GM13976 (cell line): ENCODE measurements at regions not wholly inside any gene's neighbourhood (a gene's known extent, or its start where the extent isn't known, plus 50 kb on each side); places are given as distances from the start of the nearest gene placed in this dataset.

Source experiments
- DNase-seq: peaks from one replicate; pipeline ENCODE4 v3.0.0; 2012; ENCODE audit warnings: low spot score
- in situ Hi-C: fragments of 300-500 bp; cut with MboI; formaldehyde crosslinking; loops from one replicate; pipeline ENCODE4 v1.12.0; 2022; ENCODE audit warnings: low sequenced_read_pairs, mixed read lengths, inconsistent platforms; ENCODE audit not compliant: unreplicated experiment
- TF ChIP-seq, protein P1 (sequence below): IDR thresholded peaks from 2 replicates; pipeline ENCODE4 v1.5.1; 2012; ENCODE audit warnings: borderline replicate concordance, mild to moderate bottlenecking; ENCODE audit not compliant: insufficient read depth; ENCODE audit errors: extremely low read depth, missing control alignments, control extremely low read depth

DNA sequence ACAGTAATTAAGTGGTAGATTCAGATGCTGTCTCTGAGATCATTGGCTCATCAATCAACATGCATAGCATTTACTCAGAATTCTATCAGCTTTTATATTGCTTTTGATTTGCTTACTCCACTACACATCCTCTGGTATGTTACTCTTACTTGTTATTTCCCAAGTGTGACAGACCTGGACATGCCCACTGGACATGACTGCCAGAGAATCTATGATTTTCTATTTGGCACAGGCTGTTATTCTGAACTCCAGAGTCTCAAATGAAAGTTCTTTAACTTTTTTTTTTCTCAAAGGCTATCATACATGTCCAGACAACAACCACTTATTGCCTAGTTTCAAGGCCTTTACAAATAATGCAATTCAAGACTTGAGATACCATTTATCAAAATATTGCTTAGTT, 116.1 kb upstream of the ARHGAP24 start:
- TF ChIP-seq, protein P1, sequence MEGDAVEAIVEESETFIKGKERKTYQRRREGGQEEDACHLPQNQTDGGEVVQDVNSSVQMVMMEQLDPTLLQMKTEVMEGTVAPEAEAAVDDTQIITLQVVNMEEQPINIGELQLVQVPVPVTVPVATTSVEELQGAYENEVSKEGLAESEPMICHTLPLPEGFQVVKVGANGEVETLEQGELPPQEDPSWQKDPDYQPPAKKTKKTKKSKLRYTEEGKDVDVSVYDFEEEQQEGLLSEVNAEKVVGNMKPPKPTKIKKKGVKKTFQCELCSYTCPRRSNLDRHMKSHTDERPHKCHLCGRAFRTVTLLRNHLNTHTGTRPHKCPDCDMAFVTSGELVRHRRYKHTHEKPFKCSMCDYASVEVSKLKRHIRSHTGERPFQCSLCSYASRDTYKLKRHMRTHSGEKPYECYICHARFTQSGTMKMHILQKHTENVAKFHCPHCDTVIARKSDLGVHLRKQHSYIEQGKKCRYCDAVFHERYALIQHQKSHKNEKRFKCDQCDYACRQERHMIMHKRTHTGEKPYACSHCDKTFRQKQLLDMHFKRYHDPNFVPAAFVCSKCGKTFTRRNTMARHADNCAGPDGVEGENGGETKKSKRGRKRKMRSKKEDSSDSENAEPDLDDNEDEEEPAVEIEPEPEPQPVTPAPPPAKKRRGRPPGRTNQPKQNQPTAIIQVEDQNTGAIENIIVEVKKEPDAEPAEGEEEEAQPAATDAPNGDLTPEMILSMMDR: no peak

DNA sequence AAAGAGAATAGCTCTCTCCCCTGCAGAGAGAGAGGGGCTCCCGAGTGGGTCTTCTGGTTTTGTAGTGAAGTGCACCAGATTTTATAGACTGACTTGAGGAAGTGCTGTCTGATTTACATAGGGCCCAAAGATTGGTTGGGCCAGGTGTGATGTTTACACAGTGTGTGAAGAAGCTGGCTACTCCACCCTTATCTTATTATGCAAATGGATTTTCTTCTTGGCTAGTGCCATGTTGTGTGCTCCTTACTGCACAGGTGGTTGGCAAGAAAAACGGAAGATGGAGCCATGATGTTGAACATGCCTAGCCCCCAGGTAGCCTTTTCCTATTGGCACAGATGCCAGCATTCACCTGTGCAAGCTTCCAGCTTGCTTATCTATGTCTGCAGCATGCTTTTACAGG, 112.4 kb upstream of the ARHGAP24 start:
- in situ Hi-C loops: no loop called here
- TF ChIP-seq, protein P1: no peak
- no peak for DNase-seq

More for the DNA sequence above, 116.1 kb upstream of the ARHGAP24 start:
- in situ Hi-C loops: no loop called here
- no peak for DNase-seq

DNA sequence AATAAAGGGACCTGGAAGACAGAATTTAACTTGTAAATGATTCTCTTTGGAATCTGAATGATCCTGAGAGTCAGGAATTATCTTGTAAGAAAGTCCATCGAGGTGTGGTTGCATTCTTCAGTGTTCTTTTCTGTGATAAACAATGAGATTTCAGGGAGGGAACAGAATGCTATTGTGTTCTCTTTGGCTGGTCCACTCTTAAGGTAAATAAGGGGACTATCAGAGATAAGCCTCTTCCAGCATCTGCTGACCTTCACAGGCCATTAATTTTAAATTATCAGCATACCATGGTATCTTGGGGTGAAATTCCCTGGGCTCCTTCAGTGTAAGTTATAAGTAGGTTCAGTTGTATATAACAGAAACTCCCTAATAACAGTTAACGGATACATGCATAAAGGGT, 107.1 kb upstream of the ARHGAP24 start:
- TF ChIP-seq, protein P1: no peak
- in situ Hi-C loops: no loop called here
- DNase-seq: no peak

DNA sequence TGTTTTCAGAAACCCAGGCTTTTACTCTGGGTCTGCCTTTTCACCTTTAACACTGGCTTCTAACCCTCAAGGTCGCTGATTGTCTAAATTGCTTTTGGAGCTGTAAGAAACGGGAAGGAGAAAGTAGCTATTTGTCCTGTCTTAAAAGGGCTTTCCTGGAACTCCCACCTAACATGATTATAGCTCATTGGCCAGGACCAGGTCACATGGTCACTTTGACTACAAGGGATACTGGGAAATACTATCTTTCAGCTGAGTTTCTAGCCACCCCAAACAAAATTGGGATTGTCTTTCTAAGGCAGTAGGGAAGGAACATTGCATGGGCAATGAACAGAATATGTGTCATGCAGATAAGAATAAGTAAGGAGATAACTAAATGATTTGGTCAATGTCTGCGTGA, 106.7 kb upstream of the ARHGAP24 start:
- in situ Hi-C loops: no loop called here
- TF ChIP-seq, protein P1: no peak
- no peak for DNase-seq

DNA sequence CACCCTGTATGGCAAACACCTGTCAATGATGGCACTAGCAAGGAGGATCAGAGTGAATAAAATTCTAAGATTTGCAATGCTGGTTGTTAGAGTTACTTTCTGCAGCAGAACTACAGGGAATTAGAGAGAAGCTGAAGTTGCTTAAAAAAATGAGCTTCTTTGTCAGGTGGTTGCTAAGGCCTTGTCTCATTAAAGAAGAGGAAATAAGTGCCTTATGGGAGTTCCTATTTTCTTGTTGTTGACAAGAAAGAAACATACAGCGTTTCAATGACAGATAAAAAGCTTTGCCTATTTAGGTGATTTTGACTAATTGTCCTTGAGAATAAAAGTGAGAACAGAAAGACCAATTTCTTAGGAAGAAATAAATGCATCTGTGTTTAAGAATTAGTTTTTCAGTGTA, 106.0 kb upstream of the ARHGAP24 start:
- DNase-seq: no peak
- TF ChIP-seq, protein P1: no peak
- in situ Hi-C loops: no loop called here

DNA sequence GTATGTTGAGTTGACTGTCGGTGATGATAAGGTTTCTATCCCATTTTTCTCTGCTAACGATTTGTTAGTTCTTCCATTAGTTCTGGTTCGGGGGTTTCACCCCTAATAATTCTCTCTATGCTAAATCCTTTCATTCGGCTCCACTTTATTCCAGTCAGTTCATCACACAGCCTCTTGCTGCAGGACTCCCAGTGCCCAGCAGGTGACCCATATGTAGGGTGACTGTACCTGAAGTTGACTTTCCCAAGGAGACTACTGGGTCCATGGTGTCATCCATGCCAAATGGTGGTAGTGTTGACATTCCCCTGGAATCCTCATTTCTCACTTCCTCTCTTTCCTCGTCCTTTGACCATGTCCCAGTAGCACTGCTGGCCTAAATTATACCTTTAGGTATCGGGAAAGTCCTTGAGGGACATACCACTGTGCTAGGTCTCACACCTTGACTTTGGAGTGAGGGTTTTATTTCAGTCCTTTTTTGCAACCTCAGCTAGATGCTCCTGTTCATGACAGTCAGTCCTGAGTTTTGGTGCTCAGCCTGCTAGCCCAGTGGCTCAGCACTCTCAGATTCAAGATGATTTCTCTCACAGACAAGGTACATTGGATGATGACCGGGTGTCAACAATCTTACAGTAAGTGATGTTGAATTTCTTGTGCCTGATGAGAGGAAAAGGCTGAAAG, 105.1 kb upstream of the ARHGAP24 start:
- DNase-seq: no peak
- TF ChIP-seq, protein P1: no peak
- in situ Hi-C loops: no loop called here

DNA sequence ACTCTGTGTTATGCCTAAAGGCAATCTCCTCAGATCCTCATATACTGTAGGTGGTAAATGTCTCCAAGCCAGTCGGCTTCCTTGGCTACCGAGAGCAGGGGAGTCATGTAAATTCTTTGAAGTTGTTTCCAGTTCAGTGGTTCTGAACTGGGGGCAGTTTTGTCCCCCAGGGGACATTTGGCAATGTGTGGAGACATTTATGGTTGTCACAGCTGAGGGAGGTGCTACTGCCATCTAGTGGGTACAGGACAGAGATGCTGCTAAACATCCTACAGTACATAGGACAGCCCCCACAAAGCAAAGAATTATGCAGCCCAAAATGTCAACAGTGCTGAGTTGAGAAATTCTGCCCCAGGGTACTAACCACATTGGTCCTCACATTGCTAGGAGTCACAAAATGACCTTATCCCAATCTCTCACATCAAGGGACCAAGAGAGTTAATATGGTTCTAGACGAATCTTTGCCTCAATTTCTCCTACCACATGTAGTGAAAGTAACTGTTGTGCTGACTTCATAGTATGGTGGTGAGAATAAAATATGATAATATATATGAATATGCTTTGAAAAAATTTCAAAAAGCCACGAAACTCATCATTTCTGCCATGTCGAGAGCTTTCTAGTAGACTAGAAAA, 104.4 kb upstream of the ARHGAP24 start:
- no peak for DNase-seq
- TF ChIP-seq, protein P1: peak; percentile 57
- in situ Hi-C loops: no loop called here
